HL-60 (cell line): ENCODE measurements at regions not wholly inside any gene's neighbourhood (a gene's known extent, or its start where the extent isn't known, plus 50 kb on each side); places are given as distances from the start of the nearest gene placed in this dataset.

Experiments used
- GABPA ChIP-seq: IDR thresholded peaks from 2 replicates; pipeline ENCODE4 v1.6.1; 2012; ENCODE audit warnings: low read depth
- POLR2AphosphoS5 ChIP-seq: IDR thresholded peaks from 2 replicates; pipeline ENCODE4 v1.6.1; 2012; ENCODE audit warnings: low read depth
- SPI1 ChIP-seq: IDR thresholded peaks from 2 replicates; pipeline ENCODE4 v1.6.1; 2012; ENCODE audit warnings: low read depth, mild to moderate bottlenecking, borderline replicate concordance
- TF ChIP-seq, protein P1 (sequence below): IDR thresholded peaks from one replicate; pipeline ENCODE4 v1.5.1; 2011; ENCODE audit warnings: low read length, control low read depth, inconsistent platforms; ENCODE audit not compliant: insufficient read depth
- TF ChIP-seq, protein P2 (sequence below): IDR thresholded peaks from 2 replicates; pipeline ENCODE4 v1.6.1; 2012; ENCODE audit warnings: low read depth; ENCODE audit not compliant: insufficient replicate concordance

- TF ChIP-seq, protein P1, sequence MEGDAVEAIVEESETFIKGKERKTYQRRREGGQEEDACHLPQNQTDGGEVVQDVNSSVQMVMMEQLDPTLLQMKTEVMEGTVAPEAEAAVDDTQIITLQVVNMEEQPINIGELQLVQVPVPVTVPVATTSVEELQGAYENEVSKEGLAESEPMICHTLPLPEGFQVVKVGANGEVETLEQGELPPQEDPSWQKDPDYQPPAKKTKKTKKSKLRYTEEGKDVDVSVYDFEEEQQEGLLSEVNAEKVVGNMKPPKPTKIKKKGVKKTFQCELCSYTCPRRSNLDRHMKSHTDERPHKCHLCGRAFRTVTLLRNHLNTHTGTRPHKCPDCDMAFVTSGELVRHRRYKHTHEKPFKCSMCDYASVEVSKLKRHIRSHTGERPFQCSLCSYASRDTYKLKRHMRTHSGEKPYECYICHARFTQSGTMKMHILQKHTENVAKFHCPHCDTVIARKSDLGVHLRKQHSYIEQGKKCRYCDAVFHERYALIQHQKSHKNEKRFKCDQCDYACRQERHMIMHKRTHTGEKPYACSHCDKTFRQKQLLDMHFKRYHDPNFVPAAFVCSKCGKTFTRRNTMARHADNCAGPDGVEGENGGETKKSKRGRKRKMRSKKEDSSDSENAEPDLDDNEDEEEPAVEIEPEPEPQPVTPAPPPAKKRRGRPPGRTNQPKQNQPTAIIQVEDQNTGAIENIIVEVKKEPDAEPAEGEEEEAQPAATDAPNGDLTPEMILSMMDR: no peak
- no peak for TF ChIP-seq POLR2AphosphoS5
- TF ChIP-seq, protein P2, sequence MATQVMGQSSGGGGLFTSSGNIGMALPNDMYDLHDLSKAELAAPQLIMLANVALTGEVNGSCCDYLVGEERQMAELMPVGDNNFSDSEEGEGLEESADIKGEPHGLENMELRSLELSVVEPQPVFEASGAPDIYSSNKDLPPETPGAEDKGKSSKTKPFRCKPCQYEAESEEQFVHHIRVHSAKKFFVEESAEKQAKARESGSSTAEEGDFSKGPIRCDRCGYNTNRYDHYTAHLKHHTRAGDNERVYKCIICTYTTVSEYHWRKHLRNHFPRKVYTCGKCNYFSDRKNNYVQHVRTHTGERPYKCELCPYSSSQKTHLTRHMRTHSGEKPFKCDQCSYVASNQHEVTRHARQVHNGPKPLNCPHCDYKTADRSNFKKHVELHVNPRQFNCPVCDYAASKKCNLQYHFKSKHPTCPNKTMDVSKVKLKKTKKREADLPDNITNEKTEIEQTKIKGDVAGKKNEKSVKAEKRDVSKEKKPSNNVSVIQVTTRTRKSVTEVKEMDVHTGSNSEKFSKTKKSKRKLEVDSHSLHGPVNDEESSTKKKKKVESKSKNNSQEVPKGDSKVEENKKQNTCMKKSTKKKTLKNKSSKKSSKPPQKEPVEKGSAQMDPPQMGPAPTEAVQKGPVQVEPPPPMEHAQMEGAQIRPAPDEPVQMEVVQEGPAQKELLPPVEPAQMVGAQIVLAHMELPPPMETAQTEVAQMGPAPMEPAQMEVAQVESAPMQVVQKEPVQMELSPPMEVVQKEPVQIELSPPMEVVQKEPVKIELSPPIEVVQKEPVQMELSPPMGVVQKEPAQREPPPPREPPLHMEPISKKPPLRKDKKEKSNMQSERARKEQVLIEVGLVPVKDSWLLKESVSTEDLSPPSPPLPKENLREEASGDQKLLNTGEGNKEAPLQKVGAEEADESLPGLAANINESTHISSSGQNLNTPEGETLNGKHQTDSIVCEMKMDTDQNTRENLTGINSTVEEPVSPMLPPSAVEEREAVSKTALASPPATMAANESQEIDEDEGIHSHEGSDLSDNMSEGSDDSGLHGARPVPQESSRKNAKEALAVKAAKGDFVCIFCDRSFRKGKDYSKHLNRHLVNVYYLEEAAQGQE: no peak
- no peak for TF ChIP-seq GABPA
- TF ChIP-seq SPI1: no peak
These were observed 394.1 kb downstream of the MN1 start for GRCh38 chr22:27407369-27407985.
